ENCODE measurements at regions not wholly inside any gene's neighbourhood (a gene's known extent, or its start where the extent isn't known, plus 50 kb on each side); places are given as distances from the start of the nearest gene placed in this dataset.

GRCh38 chr11:95549301-95549700, 240.3 kb downstream of the FAM76B start:
- TF ChIP-seq CTCF (conservative IDR thresholded peaks at IDR 0.05): no peak
- H3K27ac ChIP-seq: no peak overlapping the region

GRCh38 chr11:95548416-95548815, 241.2 kb downstream of the FAM76B start:
- no peak for TF ChIP-seq CTCF (conservative IDR thresholded peaks at IDR 0.05)
- H3K27ac ChIP-seq: no peak overlapping the region

GRCh38 chr11:95547976-95548375, 241.6 kb downstream of the FAM76B start:
- no peak overlapping the region for H3K27ac ChIP-seq
- no peak for TF ChIP-seq CTCF (conservative IDR thresholded peaks at IDR 0.05)

- no peak overlapping the region for H3K27ac ChIP-seq
- no peak for TF ChIP-seq CTCF (conservative IDR thresholded peaks at IDR 0.05)
Measured at GRCh38 chr11:95547186-95547585, 242.4 kb downstream of the FAM76B start.

- H3K27ac ChIP-seq: no peak overlapping the region
- no peak for TF ChIP-seq CTCF (conservative IDR thresholded peaks at IDR 0.05)
Measured at GRCh38 chr11:95545116-95545875, 244.3 kb downstream of the FAM76B start.

- TF ChIP-seq CTCF (conservative IDR thresholded peaks at IDR 0.05): no peak
- H3K27ac ChIP-seq: no peak overlapping the region
Measured at GRCh38 chr11:95544095-95544856, 245.3 kb downstream of the FAM76B start.

GRCh38 chr11:95542868-95543551, 246.6 kb downstream of the FAM76B start:
- no peak for TF ChIP-seq CTCF (conservative IDR thresholded peaks at IDR 0.05)
- H3K27ac ChIP-seq: no peak overlapping the region

Measured in VCaP (cell line).